ENCODE measurements at regions not wholly inside any gene's neighbourhood (a gene's known extent, or its start where the extent isn't known, plus 50 kb on each side); places are given as distances from the start of the nearest gene placed in this dataset.

- CTCF ChIA-PET = no interaction called here
- no TSS peak for BruUV-seq (replicated peaks)
- H3F3A ChIP-seq (ENCODE audit: insufficient read depth, low read depth) = no peaks in the 10 kb centered on the region
- H3K4me2 ChIP-seq = no peak overlapping the region
- H2AFZ ChIP-seq = no peak overlapping the region
- H3K36me3 ChIP-seq (ENCODE audit: low read depth) = no peaks in the 10 kb centered on the region
- DNase-seq = no peak
- H3K4me1 ChIP-seq (replicated peaks; ENCODE audit: insufficient read depth) = no peaks in the 10 kb centered on the region
- no peaks in the 10 kb centered on the region for H4K20me1 ChIP-seq (ENCODE audit: insufficient read depth)
- no peaks in the 10 kb centered on the region for H3K27me3 ChIP-seq (ENCODE audit: insufficient read depth, low read depth)
- no peak overlapping the region for H3K4me3 ChIP-seq
- POLR2A ChIA-PET (ENCODE audit: unreplicated experiment) = no interaction called here
- TF ChIP-seq, protein P1, sequence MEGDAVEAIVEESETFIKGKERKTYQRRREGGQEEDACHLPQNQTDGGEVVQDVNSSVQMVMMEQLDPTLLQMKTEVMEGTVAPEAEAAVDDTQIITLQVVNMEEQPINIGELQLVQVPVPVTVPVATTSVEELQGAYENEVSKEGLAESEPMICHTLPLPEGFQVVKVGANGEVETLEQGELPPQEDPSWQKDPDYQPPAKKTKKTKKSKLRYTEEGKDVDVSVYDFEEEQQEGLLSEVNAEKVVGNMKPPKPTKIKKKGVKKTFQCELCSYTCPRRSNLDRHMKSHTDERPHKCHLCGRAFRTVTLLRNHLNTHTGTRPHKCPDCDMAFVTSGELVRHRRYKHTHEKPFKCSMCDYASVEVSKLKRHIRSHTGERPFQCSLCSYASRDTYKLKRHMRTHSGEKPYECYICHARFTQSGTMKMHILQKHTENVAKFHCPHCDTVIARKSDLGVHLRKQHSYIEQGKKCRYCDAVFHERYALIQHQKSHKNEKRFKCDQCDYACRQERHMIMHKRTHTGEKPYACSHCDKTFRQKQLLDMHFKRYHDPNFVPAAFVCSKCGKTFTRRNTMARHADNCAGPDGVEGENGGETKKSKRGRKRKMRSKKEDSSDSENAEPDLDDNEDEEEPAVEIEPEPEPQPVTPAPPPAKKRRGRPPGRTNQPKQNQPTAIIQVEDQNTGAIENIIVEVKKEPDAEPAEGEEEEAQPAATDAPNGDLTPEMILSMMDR (conservative IDR thresholded peaks at IDR 0.05) = no peak
- no peak for TF ChIP-seq EZH2 (IDR thresholded peaks at IDR 0.05; ENCODE audit: low read depth)
- no peaks in the 10 kb centered on the region for H3K9me2 ChIP-seq (ENCODE audit: insufficient read depth)
- no peaks in the 10 kb centered on the region for H3K79me2 ChIP-seq (ENCODE audit: low read depth)
- intact Hi-C loops (cut with micrococcal nuclease; ENCODE audit: unreplicated experiment) = no loop called here
- no peaks in the 10 kb centered on the region for H3K9me3 ChIP-seq (ENCODE audit: insufficient read depth, low read depth)
- no peak overlapping the region for H3K27ac ChIP-seq
Observed at GRCh38 chr5:111937094-111937493, 180.1 kb upstream of the NREP start.

GRCh38 chr5:111935835-111936234, 178.8 kb upstream of the NREP start:
- Histone ChIP-seq H3F3A (ENCODE audit: insufficient read depth, low read depth) (no peaks in the 10 kb centered on the region), H3K36me3 (ENCODE audit: low read depth) (no peaks in the 10 kb centered on the region), H3K27ac (no peak overlapping the region), H3K9me2 (ENCODE audit: insufficient read depth) (no peaks in the 10 kb centered on the region), H2AFZ (no peak overlapping the region), H3K79me2 (ENCODE audit: low read depth) (no peaks in the 10 kb centered on the region), H3K4me2 (no peak overlapping the region), H4K20me1 (ENCODE audit: insufficient read depth) (no peaks in the 10 kb centered on the region), H3K9me3 (ENCODE audit: insufficient read depth, low read depth) (no peaks in the 10 kb centered on the region), H3K4me1 (replicated peaks; ENCODE audit: insufficient read depth) (no peaks in the 10 kb centered on the region), H3K27me3 (ENCODE audit: insufficient read depth, low read depth) (no peaks in the 10 kb centered on the region), H3K4me3 (no peak overlapping the region)
- CTCF ChIA-PET = no interaction called here
- DNase-seq = no peak
- TF ChIP-seq, protein P1 (conservative IDR thresholded peaks at IDR 0.05) = no peak
- no peak for TF ChIP-seq EZH2 (IDR thresholded peaks at IDR 0.05; ENCODE audit: low read depth)
- POLR2A ChIA-PET (ENCODE audit: unreplicated experiment) = no interaction called here
- BruUV-seq (replicated peaks) = no TSS peak
- intact Hi-C loops (cut with micrococcal nuclease; ENCODE audit: unreplicated experiment) = no loop called here

GRCh38 chr5:111935009-111935408, 178.0 kb upstream of the NREP start:
- ChIA-PET CTCF (no interaction called here), POLR2A (ENCODE audit: unreplicated experiment) (no interaction called here)
- no peaks in the 10 kb centered on the region for H3F3A ChIP-seq (ENCODE audit: insufficient read depth, low read depth)
- H3K27ac ChIP-seq = no peak overlapping the region
- H3K9me2 ChIP-seq (ENCODE audit: insufficient read depth) = no peaks in the 10 kb centered on the region
- no peaks in the 10 kb centered on the region for H3K9me3 ChIP-seq (ENCODE audit: insufficient read depth, low read depth)
- H2AFZ ChIP-seq = no peak overlapping the region
- no TSS peak for BruUV-seq (replicated peaks)
- H3K4me3 ChIP-seq = no peak overlapping the region
- intact Hi-C loops (cut with micrococcal nuclease; ENCODE audit: unreplicated experiment) = no loop called here
- H4K20me1 ChIP-seq (ENCODE audit: insufficient read depth) = no peaks in the 10 kb centered on the region
- H3K36me3 ChIP-seq (ENCODE audit: low read depth) = no peaks in the 10 kb centered on the region
- no peak for DNase-seq
- no peaks in the 10 kb centered on the region for H3K79me2 ChIP-seq (ENCODE audit: low read depth)
- H3K27me3 ChIP-seq (ENCODE audit: insufficient read depth, low read depth) = no peaks in the 10 kb centered on the region
- H3K4me2 ChIP-seq = no peak overlapping the region
- TF ChIP-seq, protein P1 (conservative IDR thresholded peaks at IDR 0.05) = no peak
- no peak for TF ChIP-seq EZH2 (IDR thresholded peaks at IDR 0.05; ENCODE audit: low read depth)
- H3K4me1 ChIP-seq (replicated peaks; ENCODE audit: insufficient read depth) = no peaks in the 10 kb centered on the region
